ENCODE measurements at regions not wholly inside any gene's neighbourhood (a gene's known extent, or its start where the extent isn't known, plus 50 kb on each side); places are given as distances from the start of the nearest gene placed in this dataset.

GRCh38 chr5:112616812-112617547 is 120.7 kb upstream of the APC start:
- TF ChIP-seq CTCF (IDR thresholded peaks at IDR 0.05; ENCODE audit: low read depth, low read length, poor library complexity, severe bottlenecking), result no peak
- no peak for TF ChIP-seq EZH2phosphoT487 (IDR thresholded peaks at IDR 0.05; ENCODE audit: borderline replicate concordance, low read length)
